ENCODE measurements at regions not wholly inside any gene's neighbourhood (a gene's known extent, or its start where the extent isn't known, plus 50 kb on each side); places are given as distances from the start of the nearest gene placed in this dataset.

DNA sequence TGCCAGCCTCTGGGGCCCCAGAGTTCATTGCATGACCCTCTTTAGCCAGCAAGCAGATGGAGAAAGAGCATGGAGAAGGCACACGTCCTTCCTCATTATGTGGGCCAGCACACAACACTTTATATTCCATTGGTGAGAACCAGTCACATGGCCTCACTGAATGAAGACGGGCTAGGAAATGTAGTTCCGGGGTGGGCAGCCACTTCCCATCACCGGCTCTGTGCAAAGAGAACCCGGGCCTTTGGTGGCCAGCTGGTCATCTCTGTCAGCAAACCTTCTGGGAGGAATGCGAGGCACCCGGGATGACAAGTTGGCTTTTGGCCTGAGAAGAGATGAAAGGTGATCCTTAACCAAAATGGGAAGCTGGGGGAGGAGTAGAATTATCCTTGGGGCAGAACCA lies 90.2 kb upstream of the VGLL4 start:
- TF ChIP-seq, protein P1, sequence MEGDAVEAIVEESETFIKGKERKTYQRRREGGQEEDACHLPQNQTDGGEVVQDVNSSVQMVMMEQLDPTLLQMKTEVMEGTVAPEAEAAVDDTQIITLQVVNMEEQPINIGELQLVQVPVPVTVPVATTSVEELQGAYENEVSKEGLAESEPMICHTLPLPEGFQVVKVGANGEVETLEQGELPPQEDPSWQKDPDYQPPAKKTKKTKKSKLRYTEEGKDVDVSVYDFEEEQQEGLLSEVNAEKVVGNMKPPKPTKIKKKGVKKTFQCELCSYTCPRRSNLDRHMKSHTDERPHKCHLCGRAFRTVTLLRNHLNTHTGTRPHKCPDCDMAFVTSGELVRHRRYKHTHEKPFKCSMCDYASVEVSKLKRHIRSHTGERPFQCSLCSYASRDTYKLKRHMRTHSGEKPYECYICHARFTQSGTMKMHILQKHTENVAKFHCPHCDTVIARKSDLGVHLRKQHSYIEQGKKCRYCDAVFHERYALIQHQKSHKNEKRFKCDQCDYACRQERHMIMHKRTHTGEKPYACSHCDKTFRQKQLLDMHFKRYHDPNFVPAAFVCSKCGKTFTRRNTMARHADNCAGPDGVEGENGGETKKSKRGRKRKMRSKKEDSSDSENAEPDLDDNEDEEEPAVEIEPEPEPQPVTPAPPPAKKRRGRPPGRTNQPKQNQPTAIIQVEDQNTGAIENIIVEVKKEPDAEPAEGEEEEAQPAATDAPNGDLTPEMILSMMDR (IDR thresholded peaks at IDR 0.05 in 8 of 11, conservative IDR thresholded peaks at IDR 0.05 in 3 of 11): no peak
- TF ChIP-seq POLR2A (IDR thresholded peaks at IDR 0.05) (no peak), POLR2AphosphoS5 (IDR thresholded peaks at IDR 0.05) (no peak)

Data from spleen (tissue), 7 donors.